DMS153 (cell line): ENCODE measurements at regions not wholly inside any gene's neighbourhood (a gene's known extent, or its start where the extent isn't known, plus 50 kb on each side); places are given as distances from the start of the nearest gene placed in this dataset.
A peak's percentile ranks its signal among the peaks of the same experiment; 100 is the strongest.

ENCODE experiments used
- DNase-seq: peaks from one replicate; lab custom pipeline; 2025; lab: John Stamatoyannopoulos, UW

- no peak for DNase-seq
These were observed 77.3 kb upstream of the SLC38A2 start for GRCh38 chr12:46449856-46450255.

DNA sequence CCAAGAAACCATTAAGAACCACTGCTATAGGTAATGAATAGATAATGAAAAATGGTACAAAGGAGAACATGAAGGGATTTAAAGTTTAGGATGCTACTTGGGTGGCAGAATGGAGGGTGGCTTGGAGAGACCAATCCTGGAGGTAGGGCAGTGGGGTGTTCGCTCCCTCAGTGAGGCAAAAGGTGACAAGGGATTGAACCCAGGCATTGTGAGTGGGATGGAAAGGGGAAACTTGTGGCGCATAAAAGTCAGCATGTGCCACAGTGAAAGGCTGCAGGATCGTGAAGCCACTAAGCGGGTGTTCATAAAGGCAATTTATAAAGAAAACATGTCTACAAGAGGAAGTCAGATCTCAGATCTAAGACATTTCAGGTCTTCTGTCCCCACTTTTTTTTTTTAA, 76.7 kb upstream of the SLC38A2 start:
- DNase-seq, result no peak

DNA sequence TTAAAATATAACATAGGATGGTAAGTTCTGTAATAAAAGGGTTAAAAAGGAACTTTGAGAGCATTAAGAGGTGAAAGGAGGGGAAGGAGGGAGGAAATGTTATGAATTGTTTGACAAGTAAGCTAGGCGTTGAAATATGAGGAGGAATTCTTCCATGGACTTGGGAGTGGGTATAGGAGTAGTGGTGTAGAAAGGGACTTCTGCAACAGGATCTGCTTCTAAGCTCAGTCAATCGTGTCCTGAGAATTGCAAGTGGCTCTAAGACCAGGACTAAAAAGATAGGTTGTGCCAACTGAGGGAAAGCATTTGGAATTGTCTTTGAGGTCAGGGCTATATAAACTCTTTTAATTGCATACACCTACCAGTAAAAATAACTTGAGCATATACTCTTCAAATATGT, 74.1 kb upstream of the SLC38A2 start:
- no peak for DNase-seq

GRCh38 chr12:46445551-46446235, 73.1 kb upstream of the SLC38A2 start:
- no peak for DNase-seq

- no peak for DNase-seq
These were observed 72.5 kb upstream of the SLC38A2 start for GRCh38 chr12:46445093-46445492.

DNA sequence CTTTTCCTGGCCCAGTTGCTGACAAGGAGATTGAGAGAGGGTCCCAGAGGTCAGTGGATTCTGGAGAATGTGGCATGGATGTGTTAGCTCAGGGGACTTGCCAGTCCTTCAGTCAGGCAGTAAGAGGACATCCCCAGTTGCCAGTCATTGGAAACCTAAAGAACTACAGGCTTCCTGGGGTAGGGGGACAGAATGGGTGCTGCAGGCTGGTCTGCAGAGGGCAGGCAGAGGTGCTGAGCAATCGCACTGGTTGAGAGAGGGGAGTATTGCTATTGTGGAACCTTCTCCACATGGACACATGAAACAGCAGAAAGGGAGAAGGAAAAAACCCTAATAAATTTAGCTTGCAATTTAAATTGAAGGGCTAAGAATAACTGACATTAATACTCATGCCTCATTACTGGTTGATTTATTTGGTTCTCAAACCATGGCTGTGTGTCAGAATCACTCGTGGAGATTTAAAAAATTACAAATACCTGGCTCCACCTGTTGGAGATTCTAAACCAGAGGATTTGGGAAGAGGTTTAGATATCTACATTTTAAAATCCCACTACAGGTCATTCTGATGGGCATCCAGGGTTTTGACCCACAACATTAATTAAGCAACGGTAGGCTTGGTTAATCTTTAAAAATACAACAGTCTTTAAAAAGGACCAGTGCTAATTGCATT, 71.2 kb upstream of the SLC38A2 start:
- DNase-seq, result no peak

- no peak for DNase-seq
These were observed 70.2 kb upstream of the SLC38A2 start for GRCh38 chr12:46442738-46443137.

GRCh38 chr12:46442239-46442638, 69.7 kb upstream of the SLC38A2 start:
- DNase-seq, result no peak

DNA sequence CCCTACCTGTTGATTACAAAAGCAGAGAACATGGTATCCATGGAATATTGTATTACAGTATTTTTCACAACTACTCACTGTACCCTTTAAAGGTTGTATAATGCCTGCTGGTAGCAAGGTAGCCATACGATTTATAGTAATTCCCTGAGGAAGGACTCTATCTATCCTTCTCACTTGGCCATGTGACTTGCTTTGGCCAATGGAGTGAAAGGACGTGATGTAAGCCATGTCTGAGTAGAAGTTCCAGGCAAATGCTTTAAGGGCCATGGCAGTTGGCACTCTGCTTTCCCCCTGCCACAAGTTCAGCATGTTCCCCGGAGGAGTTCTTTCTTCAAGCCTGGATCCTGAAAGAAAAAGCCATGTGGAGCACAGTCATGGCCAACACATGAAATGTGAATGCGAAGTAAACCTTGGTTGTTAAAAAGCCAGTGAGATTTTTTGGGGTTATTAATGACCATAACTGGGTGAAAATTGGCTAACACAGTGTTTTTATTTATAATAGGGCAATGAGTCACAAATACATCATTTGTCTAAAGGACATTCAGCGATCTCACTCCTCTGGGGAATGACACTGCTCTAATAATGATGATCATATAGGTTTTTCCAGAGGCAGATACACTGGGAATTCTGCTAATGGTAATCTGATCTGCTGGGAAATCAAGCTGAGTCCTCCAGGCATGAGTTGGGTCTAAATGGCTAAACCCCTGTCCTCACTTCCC, 67.4 kb upstream of the SLC38A2 start:
- DNase-seq, result no peak

- DNase-seq, result no peak
These were observed 66.2 kb upstream of the SLC38A2 start for GRCh38 chr12:46438719-46439319.

GRCh38 chr12:46438256-46438655, 65.7 kb upstream of the SLC38A2 start:
- no peak for DNase-seq

DNA sequence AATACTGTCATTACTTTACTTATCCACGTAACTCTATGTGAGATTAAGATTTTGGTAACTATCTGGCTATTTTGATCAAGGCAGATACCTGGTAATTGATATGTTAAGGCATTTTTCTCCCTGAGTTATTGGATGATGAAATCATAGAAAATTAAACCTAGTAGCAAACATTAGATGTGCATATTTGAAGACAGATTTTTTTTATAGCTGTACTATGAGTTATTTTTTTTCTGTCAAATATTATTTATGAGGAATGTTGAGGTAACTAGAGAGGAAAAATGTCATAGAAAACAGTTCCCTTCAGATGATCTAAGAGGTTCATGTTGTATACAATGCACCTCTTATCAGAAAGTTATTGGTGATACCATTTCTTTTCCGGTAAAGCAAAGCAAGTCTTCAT, 64.9 kb upstream of the SLC38A2 start:
- DNase-seq, result no peak

- DNase-seq, result no peak
These were observed 64.2 kb upstream of the SLC38A2 start for GRCh38 chr12:46436747-46437146.

GRCh38 chr12:46435625-46436024, 63.1 kb upstream of the SLC38A2 start:
- DNase-seq, result no peak

- no peak for DNase-seq
These were observed 62.5 kb upstream of the SLC38A2 start for GRCh38 chr12:46435029-46435428.

DNA sequence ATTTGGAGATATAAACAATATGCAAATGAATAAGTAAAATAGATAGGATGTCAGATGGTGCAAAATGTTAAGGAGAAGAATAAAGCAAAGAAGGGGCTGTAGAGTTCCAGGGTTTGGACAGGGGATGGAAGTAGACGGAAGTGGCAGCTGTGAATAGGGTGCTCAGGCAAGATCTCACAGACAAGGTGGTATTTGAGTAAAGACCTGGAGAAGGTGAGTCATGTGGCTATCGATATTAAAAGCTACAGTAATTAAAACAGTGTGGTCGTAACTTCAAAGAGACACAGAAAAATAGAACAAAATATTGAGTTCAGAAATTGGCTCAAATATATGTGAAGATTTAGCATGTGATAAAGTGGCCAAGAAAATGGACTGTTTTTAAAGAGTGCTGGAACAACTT, 61.3 kb upstream of the SLC38A2 start:
- no peak for DNase-seq

DNA sequence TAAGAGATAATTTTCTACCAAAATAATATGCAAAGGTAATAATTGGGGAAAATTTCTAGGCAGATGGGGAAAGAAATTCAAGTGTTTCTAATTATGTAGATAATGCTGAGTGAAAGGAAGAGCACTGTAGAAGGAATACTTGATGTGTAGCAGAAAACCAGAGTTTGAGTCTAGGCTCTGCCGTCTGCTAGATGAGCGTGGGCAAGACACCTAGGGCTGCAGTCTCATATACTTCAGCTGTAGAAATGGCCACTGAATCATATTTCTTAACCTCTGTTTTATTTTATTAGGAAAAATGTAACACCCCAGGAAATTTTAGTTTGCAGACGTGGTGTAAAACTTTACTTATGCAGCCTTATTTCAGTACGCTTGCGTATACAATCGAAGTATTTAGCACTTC, 59.8 kb upstream of the SLC38A2 start:
- no peak for DNase-seq

GRCh38 chr12:46430340-46430948, 57.9 kb upstream of the SLC38A2 start:
- peak; percentile 20 for DNase-seq
